HG03097 (cell line): ENCODE measurements at regions not wholly inside any gene's neighbourhood (a gene's known extent, or its start where the extent isn't known, plus 50 kb on each side); places are given as distances from the start of the nearest gene placed in this dataset.
"Not testable (repeated sequence)": the region's sequence is repeated elsewhere in the genome, so short reads cannot be mapped to it uniquely, and the experiment has no call there.

Experiments
- ATAC-seq: cut with Tn5 transposase; IDR thresholded peaks from one replicate; pipeline ENCODE4 v1.9.1; 2021; ENCODE audit not compliant: unreplicated experiment, low FRiP score

DNA sequence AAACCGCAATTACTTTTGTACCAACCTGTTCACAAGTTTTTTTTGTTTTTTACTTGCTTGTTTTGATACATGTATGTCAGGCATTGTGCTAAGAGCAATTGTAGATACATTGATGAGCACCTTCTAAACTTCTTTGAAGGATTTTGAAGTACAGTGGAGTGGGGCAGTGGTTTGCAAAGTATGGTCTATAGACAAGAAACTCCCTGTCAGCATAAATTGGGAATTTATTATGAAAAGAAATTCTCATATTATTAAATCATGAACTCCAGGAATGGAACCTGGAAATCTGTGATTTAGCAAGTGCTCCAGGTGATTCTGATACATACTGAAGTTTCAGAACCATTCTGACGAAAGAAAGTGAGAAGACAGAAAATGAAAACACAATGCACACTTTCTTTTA is 733.4 kb downstream of the C4orf33 start:
- ATAC-seq, result no peak

DNA sequence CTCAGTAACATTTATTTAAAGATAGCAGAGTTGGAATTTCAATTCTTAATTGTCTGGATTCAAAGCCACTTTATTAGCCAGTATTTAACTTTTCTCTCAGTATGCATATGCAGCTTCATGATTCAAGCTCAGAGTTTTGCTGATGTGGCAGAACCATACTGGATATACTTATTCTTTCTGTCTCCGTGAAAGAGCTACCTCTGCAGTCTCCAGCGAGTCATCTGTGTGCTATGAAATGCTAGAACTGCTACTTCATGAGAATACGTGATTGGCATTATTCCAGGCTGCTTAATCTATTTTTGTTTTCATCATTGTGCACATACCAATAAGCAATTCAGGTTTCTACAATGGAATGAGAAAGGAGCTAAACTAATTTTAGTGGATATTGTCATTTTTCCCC is 743.7 kb downstream of the C4orf33 start:
- no peak for ATAC-seq

DNA sequence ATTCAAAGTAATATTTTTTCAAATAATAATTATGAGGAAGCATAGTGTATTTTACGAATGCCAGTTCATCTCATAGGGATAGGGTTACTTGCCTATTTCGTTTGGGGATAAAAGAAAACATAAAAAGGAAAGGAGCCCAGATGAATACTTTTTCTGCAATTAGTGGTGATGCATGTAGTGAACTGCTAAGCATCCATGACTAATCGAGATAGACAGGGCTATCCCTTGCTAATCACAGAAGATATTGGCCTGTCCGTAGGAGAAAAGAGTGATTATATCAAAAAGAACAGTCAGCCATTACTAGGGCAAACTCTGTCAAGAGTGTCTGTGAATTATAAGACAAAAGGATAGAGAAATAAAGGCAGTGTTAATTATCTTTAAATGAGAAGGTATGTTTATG is 746.1 kb downstream of the C4orf33 start:
- ATAC-seq, result no peak

- no peak for ATAC-seq
These were observed 756.5 kb downstream of the C4orf33 start for GRCh38 chr4:129852434-129852833.

- ATAC-seq, result not testable (repeated sequence)
These were observed 757.9 kb downstream of the C4orf33 start for GRCh38 chr4:129853685-129854467.

GRCh38 chr4:129862461-129862860 is 766.5 kb downstream of the C4orf33 start:
- no peak for ATAC-seq

DNA sequence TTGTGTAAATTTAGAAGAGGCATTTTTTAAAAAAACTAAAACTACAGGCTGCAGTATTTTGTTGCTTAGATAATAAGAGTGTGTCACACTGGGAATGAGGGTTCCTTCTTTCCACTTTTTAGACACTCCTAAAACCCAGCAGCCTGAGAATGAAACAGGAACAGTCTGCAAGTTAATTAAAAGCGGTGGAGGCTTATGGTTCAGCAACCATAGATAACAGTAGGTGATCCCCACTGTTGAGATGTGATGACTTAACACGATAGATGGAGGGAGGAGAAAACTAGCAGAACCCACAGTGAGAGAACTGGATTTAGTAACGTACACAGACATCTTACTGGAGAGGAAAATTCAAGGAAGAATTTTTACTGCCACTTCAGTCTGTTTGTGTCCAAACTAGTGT is 767.3 kb downstream of the C4orf33 start:
- no peak for ATAC-seq

DNA sequence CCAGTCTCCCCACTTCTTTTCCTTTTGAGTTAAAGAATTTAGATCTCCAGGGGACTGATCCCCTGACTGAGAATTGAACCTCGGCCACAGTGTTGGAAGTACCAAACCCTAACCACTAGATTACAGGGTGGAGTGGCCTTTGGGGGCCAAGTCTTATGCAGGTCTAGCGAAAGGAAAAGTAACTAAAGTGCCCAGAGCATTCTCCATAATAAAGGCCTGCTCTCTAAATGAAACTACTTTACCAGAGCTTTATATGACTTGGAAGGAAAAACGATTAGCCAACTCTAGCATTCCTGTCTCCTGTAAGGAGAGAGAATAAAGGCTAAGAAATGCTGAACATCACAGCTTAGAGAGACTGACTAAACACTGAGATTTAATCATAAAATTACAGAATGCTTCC is 788.0 kb downstream of the C4orf33 start:
- ATAC-seq, result no peak

DNA sequence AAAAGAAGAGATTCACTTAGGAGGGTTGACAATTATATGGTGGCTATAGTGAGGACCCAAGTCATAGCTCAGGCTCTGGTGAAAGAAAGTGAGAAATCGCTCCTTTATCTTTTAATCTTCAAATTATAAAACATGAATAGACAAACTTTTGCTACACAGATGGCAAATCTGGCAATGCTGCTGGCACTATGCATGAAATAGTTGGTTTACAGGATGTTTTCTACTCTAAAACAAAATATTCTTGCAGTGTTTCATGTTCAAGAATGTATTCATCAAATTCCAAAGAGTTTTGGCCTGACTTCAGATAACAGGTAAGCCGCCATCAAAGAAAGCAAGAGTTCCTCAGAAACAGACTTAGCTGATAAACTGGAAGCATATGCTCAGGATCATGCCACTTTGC is 801.2 kb downstream of the C4orf33 start:
- no peak for ATAC-seq

DNA sequence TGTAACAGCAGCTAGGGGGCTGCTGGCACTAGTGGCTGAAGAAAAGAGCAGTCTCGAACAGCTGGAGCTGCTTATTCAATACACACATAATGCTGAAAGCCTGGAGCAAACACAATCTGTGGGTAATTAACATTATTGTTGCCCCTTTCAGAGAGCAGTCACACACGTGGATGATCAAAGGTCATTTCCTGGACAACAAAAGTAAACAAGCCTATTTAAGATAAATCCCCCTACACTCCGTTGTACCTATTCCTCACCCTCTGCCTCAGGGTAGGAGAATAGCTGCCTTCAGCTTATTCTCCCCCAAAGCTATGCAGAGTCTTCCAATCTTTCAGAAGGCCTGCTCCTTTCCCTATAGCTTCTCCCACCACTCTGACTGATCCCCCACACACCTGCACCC is 803.9 kb downstream of the C4orf33 start:
- no peak for ATAC-seq

DNA sequence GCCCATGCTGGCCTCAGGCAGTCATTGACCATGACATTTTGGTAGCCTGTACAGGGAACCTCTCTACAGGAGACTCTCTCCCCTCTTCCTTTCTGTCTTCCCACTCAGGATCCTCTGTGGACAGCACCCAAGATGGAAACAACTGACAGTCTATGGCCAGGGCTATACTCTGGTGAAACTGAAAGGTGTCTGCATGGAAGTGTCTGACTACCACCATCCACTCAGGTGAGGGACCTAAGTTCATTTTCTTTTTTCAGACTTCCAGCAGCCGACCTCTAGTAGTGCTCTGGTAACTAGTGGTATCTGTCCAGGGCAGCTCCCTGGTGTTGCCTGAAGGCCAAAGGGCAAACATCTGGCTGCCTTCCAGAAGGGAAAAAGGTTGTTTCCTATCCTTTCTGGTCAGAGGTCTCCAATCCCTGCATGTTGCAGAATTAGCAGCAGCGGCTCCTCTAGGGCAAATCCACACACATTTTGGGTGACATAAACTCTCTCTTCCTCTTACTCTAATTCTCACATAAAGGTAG is 804.5 kb downstream of the C4orf33 start:
- ATAC-seq, result no peak

DNA sequence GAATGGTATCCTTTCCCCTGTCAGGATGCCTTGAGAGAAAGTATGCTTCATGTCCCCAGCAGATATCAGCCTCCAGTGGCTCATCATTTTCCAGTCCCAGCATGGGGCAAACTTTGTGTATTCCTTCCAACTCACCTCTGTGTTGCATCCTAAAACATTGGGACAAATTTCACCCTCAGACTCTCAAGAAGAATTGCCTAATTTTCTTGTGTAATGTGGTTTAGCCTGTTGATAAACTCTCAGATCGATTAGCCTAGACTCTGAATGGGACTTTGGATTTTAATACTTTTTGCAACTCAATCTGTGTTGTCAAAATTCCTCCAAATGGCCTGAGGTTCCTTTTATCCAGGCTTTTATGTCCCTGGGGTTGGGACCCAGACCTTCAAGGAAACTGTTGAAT is 805.3 kb downstream of the C4orf33 start:
- no peak for ATAC-seq

DNA sequence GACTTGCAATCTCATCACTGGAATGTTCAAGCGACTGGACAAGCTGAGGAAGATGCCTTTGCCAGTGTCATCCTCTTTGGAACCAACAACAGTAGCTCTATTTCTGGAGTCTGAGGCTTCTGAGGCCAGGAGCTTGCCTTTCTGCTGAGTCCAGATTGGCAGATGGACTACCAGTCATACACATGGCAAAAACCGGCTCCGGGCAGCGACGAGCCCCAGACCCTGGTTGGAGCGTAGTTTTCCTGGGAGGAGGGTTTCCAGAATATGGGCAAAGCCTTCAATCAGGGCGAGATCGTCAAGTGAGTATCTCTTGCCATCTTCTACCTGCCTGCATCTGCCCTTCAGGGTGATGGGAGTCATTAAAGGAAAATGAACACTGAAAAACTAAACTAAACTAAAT is 807.9 kb downstream of the C4orf33 start:
- ATAC-seq, result no peak

- no peak for ATAC-seq
These were observed 809.3 kb downstream of the C4orf33 start for GRCh38 chr4:129905256-129905655.

GRCh38 chr4:129908117-129908516 is 812.2 kb downstream of the C4orf33 start:
- ATAC-seq, result no peak

- no peak for ATAC-seq
These were observed 821.0 kb downstream of the C4orf33 start for GRCh38 chr4:129916991-129917390.

DNA sequence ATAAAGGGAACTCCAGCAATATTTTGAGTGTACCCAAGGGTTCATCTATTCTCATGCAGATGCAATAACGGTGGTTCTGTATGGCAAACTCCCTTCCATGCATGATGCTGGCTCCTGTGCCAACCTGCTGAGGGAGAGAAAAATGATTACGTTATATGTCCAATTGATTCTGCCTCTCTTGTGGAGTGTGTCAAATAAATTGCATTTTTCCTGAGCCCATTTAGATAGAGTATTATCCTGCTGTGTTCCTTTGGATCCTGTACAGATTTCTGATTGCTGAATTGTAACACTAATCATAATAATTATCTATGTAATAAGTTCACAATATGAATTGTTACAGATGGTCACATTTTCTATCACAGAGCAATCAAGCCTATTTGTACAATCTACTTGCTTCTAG is 821.7 kb downstream of the C4orf33 start:
- no peak for ATAC-seq

DNA sequence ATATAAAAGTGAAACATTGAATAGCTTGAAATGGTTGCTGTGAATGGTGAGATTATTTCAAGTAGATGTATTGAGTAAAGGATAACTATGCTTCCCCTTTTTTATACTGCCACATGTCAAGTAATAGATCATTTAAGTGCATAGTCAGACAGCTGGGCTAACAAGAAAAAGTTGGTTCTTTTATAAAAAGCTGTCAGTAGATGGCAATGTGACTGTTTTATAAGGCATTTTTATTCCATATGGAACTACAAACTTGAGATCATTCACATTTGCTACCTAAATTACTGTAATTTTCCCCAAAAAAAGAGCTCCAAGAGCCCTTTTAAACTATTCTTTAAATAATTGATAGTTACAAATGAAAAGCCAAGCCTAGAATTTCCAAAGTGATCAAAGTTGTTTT is 831.0 kb downstream of the C4orf33 start:
- ATAC-seq, result no peak

DNA sequence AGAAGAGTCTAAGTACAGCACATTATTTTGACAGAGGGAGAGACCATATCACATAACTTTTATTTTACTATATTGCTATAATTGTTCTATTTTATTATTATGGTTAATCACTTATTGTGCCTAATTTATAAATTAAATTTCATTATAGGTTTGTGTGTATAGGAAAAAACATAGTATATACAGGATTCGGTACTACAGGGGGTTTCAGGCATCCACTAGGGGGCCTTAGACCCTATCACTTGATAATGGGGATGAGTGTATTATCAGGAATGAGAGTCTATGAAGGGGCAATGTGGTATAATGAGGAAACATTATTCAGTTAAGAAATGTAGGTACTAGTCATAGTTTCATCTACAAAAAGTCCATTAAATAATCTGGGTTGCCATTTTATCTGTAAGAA is 833.1 kb downstream of the C4orf33 start:
- ATAC-seq, result no peak

- no peak for ATAC-seq
These were observed 834.0 kb downstream of the C4orf33 start for GRCh38 chr4:129929984-129930383.

DNA sequence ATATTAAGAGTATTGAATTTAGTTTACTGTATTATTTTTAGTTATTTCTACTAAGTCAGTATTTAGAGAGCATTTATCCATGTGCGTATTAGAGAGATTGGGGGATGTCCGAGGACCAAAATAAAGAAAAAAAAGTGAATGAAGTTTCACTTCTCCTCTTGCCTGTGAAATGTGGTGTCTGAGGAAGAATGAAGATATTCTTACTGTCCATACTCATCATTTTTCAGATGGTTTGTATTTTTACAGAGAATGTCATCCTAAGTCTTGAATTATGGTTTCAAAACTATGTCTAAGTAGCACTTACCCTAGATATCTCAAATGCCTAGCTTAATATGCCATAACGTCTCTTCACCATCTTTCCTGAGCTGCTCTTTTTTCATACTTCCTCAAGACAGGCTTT is 854.3 kb downstream of the C4orf33 start:
- ATAC-seq, result no peak

DNA sequence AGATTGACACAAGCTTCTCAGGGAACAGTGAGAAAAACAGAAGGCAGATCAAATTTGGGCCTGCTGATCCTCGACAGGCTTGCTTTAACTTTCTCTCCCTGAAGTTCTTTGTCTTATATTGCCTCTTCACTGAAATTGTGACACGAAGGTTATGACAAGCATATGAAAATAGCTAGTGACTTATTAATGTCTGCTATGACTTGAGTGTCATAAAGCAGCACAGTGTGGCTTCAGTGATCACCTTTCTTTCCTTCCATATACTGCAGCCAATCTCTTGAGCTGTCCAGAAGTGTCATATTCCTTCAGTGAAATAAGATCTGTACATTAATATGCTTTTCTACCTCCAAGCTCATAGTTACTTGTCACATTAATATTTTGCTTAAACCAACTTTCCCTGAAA is 870.2 kb downstream of the C4orf33 start:
- no peak for ATAC-seq

- no peak for ATAC-seq
These were observed 872.4 kb downstream of the C4orf33 start for GRCh38 chr4:129968366-129968765.
